HG03354 (cell line): ENCODE measurements at regions not wholly inside any gene's neighbourhood (a gene's known extent, or its start where the extent isn't known, plus 50 kb on each side); places are given as distances from the start of the nearest gene placed in this dataset.
"Not testable (repeated sequence)": the region's sequence is repeated elsewhere in the genome, so short reads cannot be mapped to it uniquely, and the experiment has no call there.

Source experiments
- ATAC-seq: cut with Tn5 transposase; IDR thresholded peaks from one replicate; pipeline ENCODE4 v1.9.1; 2021; ENCODE audit warnings: mild to moderate bottlenecking; ENCODE audit not compliant: unreplicated experiment, poor library complexity, severe bottlenecking

- no peak for ATAC-seq
These were observed 614.7 kb upstream of the EPHA5 start for GRCh38 chr4:66284991-66285451.

- no peak for ATAC-seq
These were observed 608.8 kb upstream of the EPHA5 start for GRCh38 chr4:66279084-66279483.

GRCh38 chr4:66275411-66276038, 605.2 kb upstream of the EPHA5 start:
- no peak for ATAC-seq

- ATAC-seq: no peak
These were observed 602.8 kb upstream of the EPHA5 start for GRCh38 chr4:66273110-66273509.

GRCh38 chr4:66270356-66270755, 600.1 kb upstream of the EPHA5 start:
- not testable (repeated sequence) for ATAC-seq

- ATAC-seq: not testable (repeated sequence)
These were observed 596.3 kb upstream of the EPHA5 start for GRCh38 chr4:66266554-66266953.

- ATAC-seq: no peak
These were observed 595.7 kb upstream of the EPHA5 start for GRCh38 chr4:66266035-66266434.

- no peak for ATAC-seq
These were observed 582.0 kb upstream of the EPHA5 start for GRCh38 chr4:66252291-66252690.

GRCh38 chr4:66246643-66247042, 576.4 kb upstream of the EPHA5 start:
- no peak for ATAC-seq

- no peak for ATAC-seq
These were observed 565.6 kb upstream of the EPHA5 start for GRCh38 chr4:66235876-66236275.

- no peak for ATAC-seq
These were observed 559.6 kb upstream of the EPHA5 start for GRCh38 chr4:66229885-66230284.

- no peak for ATAC-seq
These were observed 555.2 kb upstream of the EPHA5 start for GRCh38 chr4:66225539-66225938.

- ATAC-seq: no peak
These were observed 552.9 kb upstream of the EPHA5 start for GRCh38 chr4:66223068-66223703.

GRCh38 chr4:66219401-66219800, 549.1 kb upstream of the EPHA5 start:
- no peak for ATAC-seq

- no peak for ATAC-seq
These were observed 546.0 kb upstream of the EPHA5 start for GRCh38 chr4:66216252-66216651.

GRCh38 chr4:66212489-66212888, 542.2 kb upstream of the EPHA5 start:
- no peak for ATAC-seq

GRCh38 chr4:66204534-66205247, 534.4 kb upstream of the EPHA5 start:
- no peak for ATAC-seq

GRCh38 chr4:66202870-66203269, 532.6 kb upstream of the EPHA5 start:
- no peak for ATAC-seq

GRCh38 chr4:66197451-66197850, 527.2 kb upstream of the EPHA5 start:
- no peak for ATAC-seq

- no peak for ATAC-seq
These were observed 523.2 kb upstream of the EPHA5 start for GRCh38 chr4:66193487-66193886.

GRCh38 chr4:66187175-66187720, 517.0 kb upstream of the EPHA5 start:
- no peak for ATAC-seq
